ENCODE measurements at regions not wholly inside any gene's neighbourhood (a gene's known extent, or its start where the extent isn't known, plus 50 kb on each side); places are given as distances from the start of the nearest gene placed in this dataset.

DNA sequence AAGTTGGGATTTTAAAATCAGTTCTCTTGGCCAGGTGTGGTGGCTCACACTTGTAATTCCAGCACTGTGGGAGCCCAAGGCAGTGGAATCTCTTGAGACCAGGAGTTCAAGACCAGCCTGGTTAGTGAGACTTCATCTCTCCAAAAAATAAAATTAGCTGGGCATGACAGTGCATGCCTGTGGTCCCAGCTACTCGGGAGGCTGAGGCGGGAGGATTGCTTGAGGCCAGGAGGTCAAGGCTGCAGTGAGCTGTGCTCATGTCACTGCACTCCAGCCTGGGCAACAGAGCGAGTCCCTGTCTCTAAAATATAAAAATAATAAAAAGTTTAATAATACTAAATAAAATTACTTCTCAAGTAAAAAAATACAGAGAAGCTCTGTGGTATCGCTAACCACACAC is 77.5 kb downstream of the FOXA2 start:
- Histone ChIP-seq H4K8ac (replicated peaks; ENCODE audit: insufficient read length, low read depth, low read length) (no peak overlapping the region), H4K91ac (ENCODE audit: insufficient read length, low read depth, low read length) (no peak overlapping the region), H3K9me3 (ENCODE audit: control insufficient read depth, low read depth, low read length) (no peaks in the 10 kb centered on the region), H3K27me3 (ENCODE audit: insufficient read depth, low read length) (no peaks in the 10 kb centered on the region), H2BK15ac (ENCODE audit: low read depth, low read length) (no peak overlapping the region), H2BK20ac (ENCODE audit: low read depth, low read length, poor library complexity, severe bottlenecking) (no peak overlapping the region), H2AFZ (ENCODE audit: low read length) (no peak overlapping the region), H3K56ac (ENCODE audit: insufficient read length, low read depth, low read length) (no peak overlapping the region), H3K79me2 (ENCODE audit: insufficient read depth, low read length) (no peaks in the 10 kb centered on the region), H3K14ac (ENCODE audit: insufficient read depth, low read length) (no peak overlapping the region), H2BK120ac (ENCODE audit: low read depth, low read length, poor library complexity, severe bottlenecking) (no peak overlapping the region), H4K5ac (ENCODE audit: insufficient read length, low read depth, low read length) (no peak overlapping the region), H3K4me2 (ENCODE audit: insufficient read depth, insufficient read length, low read length) (no peak overlapping the region), H3K18ac (ENCODE audit: insufficient read length, low read depth, low read length) (no peak overlapping the region), H3K27ac (ENCODE audit: insufficient read length, low read depth, low read length) (no peak overlapping the region), H2BK5ac (ENCODE audit: insufficient read length, low read length) (no peak overlapping the region), H3K4me1 (ENCODE audit: insufficient read depth, low read length) (no peaks in the 10 kb centered on the region), H3K79me1 (ENCODE audit: insufficient read depth, low read depth, low read length, poor library complexity, severe bottlenecking) (no peaks in the 10 kb centered on the region), H4K20me1 (ENCODE audit: control insufficient read depth, insufficient read depth, insufficient read length) (no peaks in the 10 kb centered on the region), H3K4ac (ENCODE audit: low read depth, low read length) (no peak overlapping the region), H3K23ac (ENCODE audit: insufficient read length, low read depth, low read length) (no peak overlapping the region), H3K23me2 (ENCODE audit: insufficient read length, low read depth, low read length, poor library complexity, severe bottlenecking) (no peaks in the 10 kb centered on the region), H2AK5ac (ENCODE audit: insufficient read length, low read length) (no peak overlapping the region), H3K9ac (ENCODE audit: extremely low read depth, insufficient read length, low read length) (no peak overlapping the region), H3T11ph (ENCODE audit: low read length) (no peak overlapping the region), H2BK12ac (ENCODE audit: insufficient read length, low read depth, low read length) (no peak overlapping the region)
- Mint-ChIP-seq H3K27me3 (ENCODE audit: low read depth) (peaks cover 52% of the 10 kb centered on the region), H3K27ac (no peak overlapping the region), H3K36me3 (ENCODE audit: insufficient read depth in 1 of 3, low read depth in 3 of 3) (no peaks in the 10 kb centered on the region), H3K4me1 (peaks cover 6 to 10% of the 10 kb centered on the region in 2 experiments), H3K9me3 (no peaks in the 10 kb centered on the region), H3K4me3 (no peak overlapping the region)
- WGBS (ENCODE audit: extremely low coverage, insufficient read length, low lambda C conversion rate), result no CpG with 5 or more reads among the region's 4 CpGs
- TF ChIP-seq, protein P1, sequence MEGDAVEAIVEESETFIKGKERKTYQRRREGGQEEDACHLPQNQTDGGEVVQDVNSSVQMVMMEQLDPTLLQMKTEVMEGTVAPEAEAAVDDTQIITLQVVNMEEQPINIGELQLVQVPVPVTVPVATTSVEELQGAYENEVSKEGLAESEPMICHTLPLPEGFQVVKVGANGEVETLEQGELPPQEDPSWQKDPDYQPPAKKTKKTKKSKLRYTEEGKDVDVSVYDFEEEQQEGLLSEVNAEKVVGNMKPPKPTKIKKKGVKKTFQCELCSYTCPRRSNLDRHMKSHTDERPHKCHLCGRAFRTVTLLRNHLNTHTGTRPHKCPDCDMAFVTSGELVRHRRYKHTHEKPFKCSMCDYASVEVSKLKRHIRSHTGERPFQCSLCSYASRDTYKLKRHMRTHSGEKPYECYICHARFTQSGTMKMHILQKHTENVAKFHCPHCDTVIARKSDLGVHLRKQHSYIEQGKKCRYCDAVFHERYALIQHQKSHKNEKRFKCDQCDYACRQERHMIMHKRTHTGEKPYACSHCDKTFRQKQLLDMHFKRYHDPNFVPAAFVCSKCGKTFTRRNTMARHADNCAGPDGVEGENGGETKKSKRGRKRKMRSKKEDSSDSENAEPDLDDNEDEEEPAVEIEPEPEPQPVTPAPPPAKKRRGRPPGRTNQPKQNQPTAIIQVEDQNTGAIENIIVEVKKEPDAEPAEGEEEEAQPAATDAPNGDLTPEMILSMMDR (conservative IDR thresholded peaks at IDR 0.05), result no peak
- no peak for DNase-seq

All from H9 (cell line).